Endothelial cell of umbilical vein (primary cell): ENCODE measurements at regions not wholly inside any gene's neighbourhood (a gene's known extent, or its start where the extent isn't known, plus 50 kb on each side); places are given as distances from the start of the nearest gene placed in this dataset.

Experiments
- BruUV-seq: library from RNA; stranded (reverse); fragments of 400-500 nt; replicated peaks from 2 replicates; lab custom pipeline; 2021; lab: Mats Ljungman, UMichigan
- CTCF ChIA-PET: fragments of 300-600, 350-600 bp; sonication (Branson Sonifier 250); formaldehyde crosslinking; loops from one replicate; lab custom pipeline; 2021; ENCODE audit warnings: antibody characterized with exemption, inconsistent platforms; lab: Charles Lee
- POLR2A ChIA-PET: fragments of 300-600, 350-600 bp; sonication (Branson Sonifier 250); formaldehyde crosslinking; loops from one replicate; lab custom pipeline; 2021; ENCODE audit warnings: antibody characterized with exemption, inconsistent platforms; lab: Charles Lee
- DNase-seq: peaks from one replicate; pipeline ENCODE4 v3.0.0-alpha.2; 2011; ENCODE audit warnings: low read depth, low spot score
- FAIRE-seq: peaks from 2 replicates; lab custom pipeline; 2011; peaks lifted over from hg19 to GRCh38; lab: Jason Lieb, UNC
- H2AFZ ChIP-seq: 2 replicates; pipeline ENCODE4 v1.6.0; 2012; ENCODE audit warnings: low read depth, low read length, control low read depth, inconsistent platforms
- H3K27ac ChIP-seq: 2 replicates; pipeline ENCODE4 v1.5.1; 2011; ENCODE audit warnings: low read depth, mild to moderate bottlenecking, control low read depth, low read length, moderate library complexity; ENCODE audit not compliant: insufficient read depth
- H3K27me3 ChIP-seq, 2 experiments: 2 replicates each; pipeline versions ENCODE4 v1.6.0 to v1.6.1; 2011; ENCODE audit warnings: low read length in 2 of 2, mixed read lengths in 1 of 2; ENCODE audit not compliant: control insufficient read depth in 2 of 2, insufficient read depth in 2 of 2
- H3K36me3 ChIP-seq, 2 experiments: 2 replicates in 1 of 2; 3 replicates in 1 of 2; pipeline ENCODE4 v1.5.1; 2011; ENCODE audit warnings: low read length in 2 of 2, mild to moderate bottlenecking in 1 of 2, moderate library complexity in 1 of 2; ENCODE audit not compliant: control insufficient read depth in 2 of 2, insufficient read depth in 2 of 2; ENCODE audit errors: extremely low read depth in 1 of 2
- H3K4me1 ChIP-seq: 3 replicates; pipeline ENCODE4 v1.5.1; 2011; ENCODE audit warnings: mild to moderate bottlenecking, low read length; ENCODE audit not compliant: control insufficient read depth, insufficient read depth; ENCODE audit errors: extremely low read depth
- H3K4me2 ChIP-seq: 2 replicates; pipeline ENCODE4 v1.6.1; 2011; ENCODE audit warnings: low read length, control low read depth, mixed read lengths; ENCODE audit not compliant: insufficient read depth
- H3K4me3 ChIP-seq, 3 experiments: fragments of 200-600 bp in 1 of 3; sonication (generic), shearing (Covaris generic) in 1 of 3; replicated peaks in 1 of 3; 2 replicates each; pipeline ENCODE4 v1.5.1; 2011 to 2016; ENCODE audit warnings: control low read depth in 3 of 3, low read length in 3 of 3, mild to moderate bottlenecking in 2 of 3, inconsistent platforms in 1 of 3, low read depth in 1 of 3, moderate library complexity in 1 of 3; ENCODE audit not compliant: insufficient read depth in 1 of 3
- H3K79me2 ChIP-seq: 2 replicates; pipeline ENCODE4 v1.6.0; 2012; ENCODE audit warnings: low read length, inconsistent platforms; ENCODE audit not compliant: control insufficient read depth, insufficient read depth
- H3K9ac ChIP-seq: replicated peaks from 2 replicates; pipeline ENCODE3; 2011; ENCODE audit warnings: low read length, control low read depth; ENCODE audit not compliant: insufficient read depth; ENCODE audit errors: extremely low read depth
- H3K9me1 ChIP-seq: replicated peaks from 3 replicates; pipeline ENCODE4 v1.6.0; 2011; ENCODE audit warnings: mild to moderate bottlenecking, low read length; ENCODE audit not compliant: control insufficient read depth, insufficient read depth; ENCODE audit errors: extremely low read depth
- H3K9me3 ChIP-seq: replicated peaks from 2 replicates; pipeline ENCODE4 v1.5.1; 2012; ENCODE audit warnings: low read length, inconsistent platforms; ENCODE audit not compliant: control insufficient read depth, insufficient read depth
- H4K20me1 ChIP-seq: replicated peaks from 2 replicates; pipeline ENCODE3; 2011; ENCODE audit warnings: mild to moderate bottlenecking, low read length; ENCODE audit not compliant: control insufficient read depth, insufficient read depth; ENCODE audit errors: extremely low read depth
- FOS ChIP-seq: IDR thresholded peaks from 2 replicates; pipeline ENCODE4 v1.6.1; 2011; ENCODE audit warnings: mild to moderate bottlenecking, low read length, moderate library complexity, borderline replicate concordance; ENCODE audit not compliant: insufficient read depth
- GATA2 ChIP-seq: IDR thresholded peaks from 2 replicates; pipeline ENCODE4 v1.7.0; 2011; ENCODE audit warnings: low read depth, mild to moderate bottlenecking, moderate library complexity, mixed read lengths, low read length; ENCODE audit not compliant: insufficient read length, insufficient read depth
- JUN ChIP-seq: IDR thresholded peaks from 2 replicates; pipeline ENCODE4 v1.6.1; 2011; ENCODE audit warnings: borderline replicate concordance, low read depth; ENCODE audit not compliant: insufficient read length, insufficient read depth
- MAX ChIP-seq: IDR thresholded peaks from 2 replicates; pipeline ENCODE4 v1.6.1; 2011; ENCODE audit not compliant: insufficient read depth, insufficient read length
- dilution Hi-C: fragments of 300-500 bp; cut with MboI; formaldehyde crosslinking; loops from one replicate; pipeline ENCODE4 v1.15.0; 2019; ENCODE audit warnings: low sequenced_read_pairs; ENCODE audit not compliant: extremely low pct_ligation_motif_present
- intact Hi-C: fragments of 100-400 bp; cut with micrococcal nuclease; formaldehyde crosslinking; loops from one replicate; pipeline ENCODE4 v1.10.0; 2022
- TF ChIP-seq, protein P1 (sequence below), 2 donors: IDR thresholded peaks; 1 replicate in 1 of 2; 2 replicates in 1 of 2; pipeline ENCODE4 v1.5.1; 2011; ENCODE audit warnings: low read length in 2 of 2, mild to moderate bottlenecking in 2 of 2, moderate library complexity in 2 of 2, control low read depth in 1 of 2, inconsistent platforms in 1 of 2, low read depth in 1 of 2; ENCODE audit not compliant: insufficient read depth in 1 of 2; ENCODE audit errors: extremely low read depth in 1 of 2

- dilution Hi-C loops, result no loop called here
- no peaks in the 10 kb centered on the region for H3K9me1 ChIP-seq
- intact Hi-C loops, result no loop called here
- no peaks in the 10 kb centered on the region for H3K4me1 ChIP-seq
- no peaks in the 10 kb centered on the region for H3K36me3 ChIP-seq
- DNase-seq (peak; percentile 40), FAIRE-seq (no peak)
- no peaks in the 10 kb centered on the region for H3K79me2 ChIP-seq
- ChIA-PET POLR2A (no interaction called here), CTCF (interaction anchor here (1.0 to 1.7 kb wide), 6 partner anchors 10 to 212 kb away, joined by 3 to 5 read pairs (median 4); no protein-coding TSS in a partner anchor)
- H3K27ac ChIP-seq, result no peak overlapping the region
- BruUV-seq, result no TSS peak
- peak overlapping the region; percentile 44 for H3K9ac ChIP-seq
- peak overlapping the region; percentile 34 to 64 (median 41) for H3K4me3 ChIP-seq
- no peaks in the 10 kb centered on the region for H4K20me1 ChIP-seq
- no peak for TF ChIP-seq MAX
- peak; percentile 57 for TF ChIP-seq GATA2
- peak overlapping the region; percentile 27 for H2AFZ ChIP-seq
- peak overlapping the region; percentile 67 for H3K4me2 ChIP-seq
- H3K27me3 ChIP-seq, result no peaks in the 10 kb centered on the region
- H3K9me3 ChIP-seq, result no peaks in the 10 kb centered on the region
Measured at GRCh38 chr12:93167841-93168492, 209.8 kb upstream of the NUDT4 start.

DNA sequence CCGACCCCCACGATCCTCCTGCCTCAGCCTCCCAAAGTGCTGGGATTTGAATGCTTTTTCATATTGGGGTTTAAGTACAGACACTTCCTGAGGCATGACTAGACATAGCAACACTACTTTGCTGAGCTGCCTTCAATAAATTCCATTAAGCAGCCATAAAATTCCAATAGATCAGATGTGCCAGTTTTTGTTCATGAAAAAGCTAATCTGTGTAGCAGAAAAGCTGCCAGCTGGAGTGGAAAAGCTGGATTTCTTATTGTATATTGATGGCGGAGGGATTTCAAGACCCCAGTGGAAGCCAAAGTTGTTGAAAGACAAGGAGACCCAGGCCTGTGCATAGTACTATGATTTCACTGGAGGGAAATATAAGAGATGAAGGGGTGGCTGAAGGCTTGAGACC, 209.0 kb upstream of the NUDT4 start:
- POLR2A ChIA-PET, result no interaction called here
- FAIRE-seq, result no peak
- H3K4me1 ChIP-seq, result no peaks in the 10 kb centered on the region
- TF ChIP-seq FOS, result no peak
- TF ChIP-seq JUN, result no peak
- no peak for TF ChIP-seq GATA2
- TF ChIP-seq, protein P1, sequence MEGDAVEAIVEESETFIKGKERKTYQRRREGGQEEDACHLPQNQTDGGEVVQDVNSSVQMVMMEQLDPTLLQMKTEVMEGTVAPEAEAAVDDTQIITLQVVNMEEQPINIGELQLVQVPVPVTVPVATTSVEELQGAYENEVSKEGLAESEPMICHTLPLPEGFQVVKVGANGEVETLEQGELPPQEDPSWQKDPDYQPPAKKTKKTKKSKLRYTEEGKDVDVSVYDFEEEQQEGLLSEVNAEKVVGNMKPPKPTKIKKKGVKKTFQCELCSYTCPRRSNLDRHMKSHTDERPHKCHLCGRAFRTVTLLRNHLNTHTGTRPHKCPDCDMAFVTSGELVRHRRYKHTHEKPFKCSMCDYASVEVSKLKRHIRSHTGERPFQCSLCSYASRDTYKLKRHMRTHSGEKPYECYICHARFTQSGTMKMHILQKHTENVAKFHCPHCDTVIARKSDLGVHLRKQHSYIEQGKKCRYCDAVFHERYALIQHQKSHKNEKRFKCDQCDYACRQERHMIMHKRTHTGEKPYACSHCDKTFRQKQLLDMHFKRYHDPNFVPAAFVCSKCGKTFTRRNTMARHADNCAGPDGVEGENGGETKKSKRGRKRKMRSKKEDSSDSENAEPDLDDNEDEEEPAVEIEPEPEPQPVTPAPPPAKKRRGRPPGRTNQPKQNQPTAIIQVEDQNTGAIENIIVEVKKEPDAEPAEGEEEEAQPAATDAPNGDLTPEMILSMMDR (IDR thresholded peaks at IDR 0.05; ENCODE audit: extremely low read depth in 1 of 2, insufficient read depth in 1 of 2, low read depth in 1 of 2, low read length in 2 of 2), result no peak
- no peaks in the 10 kb centered on the region for H3K27me3 ChIP-seq
- dilution Hi-C loops (no loop called here), intact Hi-C loops (no loop called here)
- H3K36me3 ChIP-seq, result no peaks in the 10 kb centered on the region
- no peak overlapping the region for H2AFZ ChIP-seq
- H3K27ac ChIP-seq, result no peak overlapping the region
- CTCF ChIA-PET, result interaction anchor here (0.6 to 1.7 kb wide), 5 partner anchors 14 to 181 kb away, joined by 3 to 5 read pairs (median 5); no protein-coding TSS in a partner anchor
- H3K79me2 ChIP-seq, result no peaks in the 10 kb centered on the region
- H3K9me1 ChIP-seq, result no peaks in the 10 kb centered on the region
- H3K4me3 ChIP-seq, result no peak overlapping the region
- no peak overlapping the region for H3K9ac ChIP-seq
- no peak overlapping the region for H3K4me2 ChIP-seq
- H3K9me3 ChIP-seq, result no peaks in the 10 kb centered on the region
- BruUV-seq, result no TSS peak
- no peaks in the 10 kb centered on the region for H4K20me1 ChIP-seq
- no peak for DNase-seq
